HL-60 (cell line): ENCODE measurements at regions not wholly inside any gene's neighbourhood (a gene's known extent, or its start where the extent isn't known, plus 50 kb on each side); places are given as distances from the start of the nearest gene placed in this dataset.

ENCODE experiments used
- POLR2AphosphoS5 ChIP-seq: IDR thresholded peaks from 2 replicates; pipeline ENCODE4 v1.6.1; 2012; ENCODE audit warnings: low read depth
- TF ChIP-seq, protein P1 (sequence below): IDR thresholded peaks from one replicate; pipeline ENCODE4 v1.5.1; 2011; ENCODE audit warnings: low read length, control low read depth, inconsistent platforms; ENCODE audit not compliant: insufficient read depth

DNA sequence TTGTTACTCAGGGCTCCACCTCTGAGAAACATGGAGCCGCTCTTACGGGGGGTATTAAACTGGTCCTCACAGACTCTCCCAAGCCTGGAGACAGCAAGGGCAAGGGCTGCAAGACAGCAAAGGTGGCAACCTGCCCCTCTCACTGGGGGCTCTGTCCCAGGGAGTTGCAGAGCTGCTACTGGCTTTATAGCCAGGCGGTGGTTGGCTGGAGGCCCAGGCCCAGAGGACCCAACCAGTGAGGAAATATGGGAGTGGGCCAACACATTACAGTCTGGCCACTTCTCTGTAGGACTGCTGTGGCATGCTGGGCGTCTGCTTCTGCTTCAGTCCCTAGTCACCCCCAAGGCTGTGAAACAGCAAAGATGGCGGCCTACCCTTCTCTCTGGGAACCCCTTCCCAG lies 597.2 kb downstream of the LRRC70 start:
- TF ChIP-seq, protein P1, sequence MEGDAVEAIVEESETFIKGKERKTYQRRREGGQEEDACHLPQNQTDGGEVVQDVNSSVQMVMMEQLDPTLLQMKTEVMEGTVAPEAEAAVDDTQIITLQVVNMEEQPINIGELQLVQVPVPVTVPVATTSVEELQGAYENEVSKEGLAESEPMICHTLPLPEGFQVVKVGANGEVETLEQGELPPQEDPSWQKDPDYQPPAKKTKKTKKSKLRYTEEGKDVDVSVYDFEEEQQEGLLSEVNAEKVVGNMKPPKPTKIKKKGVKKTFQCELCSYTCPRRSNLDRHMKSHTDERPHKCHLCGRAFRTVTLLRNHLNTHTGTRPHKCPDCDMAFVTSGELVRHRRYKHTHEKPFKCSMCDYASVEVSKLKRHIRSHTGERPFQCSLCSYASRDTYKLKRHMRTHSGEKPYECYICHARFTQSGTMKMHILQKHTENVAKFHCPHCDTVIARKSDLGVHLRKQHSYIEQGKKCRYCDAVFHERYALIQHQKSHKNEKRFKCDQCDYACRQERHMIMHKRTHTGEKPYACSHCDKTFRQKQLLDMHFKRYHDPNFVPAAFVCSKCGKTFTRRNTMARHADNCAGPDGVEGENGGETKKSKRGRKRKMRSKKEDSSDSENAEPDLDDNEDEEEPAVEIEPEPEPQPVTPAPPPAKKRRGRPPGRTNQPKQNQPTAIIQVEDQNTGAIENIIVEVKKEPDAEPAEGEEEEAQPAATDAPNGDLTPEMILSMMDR = no peak
- no peak for TF ChIP-seq POLR2AphosphoS5
